ENCODE measurements at regions not wholly inside any gene's neighbourhood (a gene's known extent, or its start where the extent isn't known, plus 50 kb on each side); places are given as distances from the start of the nearest gene placed in this dataset.

- no peak for TF ChIP-seq CTCF (conservative IDR thresholded peaks at IDR 0.05)
- TF ChIP-seq ZFX (IDR thresholded peaks at IDR 0.05) = no peak
Observed at GRCh38 chr16:86322283-86322682, 188.0 kb upstream of the FOXF1 start.

All from C4-2B (cell line).